ENCODE measurements at regions not wholly inside any gene's neighbourhood (a gene's known extent, or its start where the extent isn't known, plus 50 kb on each side); places are given as distances from the start of the nearest gene placed in this dataset.
"Not testable (repeated sequence)": the region's sequence is repeated elsewhere in the genome, so short reads cannot be mapped to it uniquely, and the experiment has no call there.

- no peak for DNase-seq (ENCODE audit: low spot score)
These were observed 57.1 kb upstream of the KIF2B start for GRCh38 chr17:53765609-53766008.

GRCh38 chr17:53765129-53765528 is 57.6 kb upstream of the KIF2B start:
- DNase-seq (ENCODE audit: low spot score), result no peak

- no peak for DNase-seq (ENCODE audit: low spot score)
These were observed 65.2 kb upstream of the KIF2B start for GRCh38 chr17:53757559-53757958.

- not testable (repeated sequence) for DNase-seq (ENCODE audit: low spot score)
These were observed 65.6 kb upstream of the KIF2B start for GRCh38 chr17:53757116-53757515.

GRCh38 chr17:53749178-53749577 is 73.5 kb upstream of the KIF2B start:
- no peak for DNase-seq (ENCODE audit: low spot score)

- DNase-seq (ENCODE audit: low spot score), result not testable (repeated sequence)
These were observed 74.4 kb upstream of the KIF2B start for GRCh38 chr17:53748159-53748820.

- DNase-seq (ENCODE audit: low spot score), result no peak
These were observed 82.4 kb upstream of the KIF2B start for GRCh38 chr17:53740312-53740711.

- DNase-seq (ENCODE audit: low spot score), result no peak
These were observed 86.0 kb upstream of the KIF2B start for GRCh38 chr17:53736516-53737240.

- DNase-seq (ENCODE audit: low spot score), result no peak
These were observed 98.0 kb upstream of the KIF2B start for GRCh38 chr17:53724726-53725125.

GRCh38 chr17:53722407-53722806 is 100.3 kb upstream of the KIF2B start:
- DNase-seq (ENCODE audit: low spot score), result peak; percentile 0

- no peak for DNase-seq (ENCODE audit: low spot score)
These were observed 101.6 kb upstream of the KIF2B start for GRCh38 chr17:53721101-53721500.

- DNase-seq (ENCODE audit: low spot score), result no peak
These were observed 103.5 kb upstream of the KIF2B start for GRCh38 chr17:53719229-53719628.

GRCh38 chr17:53707566-53707965 is 115.2 kb upstream of the KIF2B start:
- no peak for DNase-seq (ENCODE audit: low spot score)

- no peak for DNase-seq (ENCODE audit: low spot score)
These were observed 126.4 kb upstream of the KIF2B start for GRCh38 chr17:53696286-53696685.

- no peak for DNase-seq (ENCODE audit: low spot score)
These were observed 135.4 kb upstream of the KIF2B start for GRCh38 chr17:53687324-53687723.

GRCh38 chr17:53680745-53681144 is 142.0 kb upstream of the KIF2B start:
- DNase-seq (ENCODE audit: low spot score), result no peak

- DNase-seq (ENCODE audit: low spot score), result no peak
These were observed 153.9 kb upstream of the KIF2B start for GRCh38 chr17:53668854-53669253.

- DNase-seq (ENCODE audit: low spot score), result no peak
These were observed 160.1 kb upstream of the KIF2B start for GRCh38 chr17:53662608-53663007.

- no peak for DNase-seq (ENCODE audit: low spot score)
These were observed 163.5 kb upstream of the KIF2B start for GRCh38 chr17:53659181-53659580.

- no peak for DNase-seq (ENCODE audit: low spot score)
These were observed 167.1 kb upstream of the KIF2B start for GRCh38 chr17:53655591-53655990.

GRCh38 chr17:53649201-53649600 is 173.5 kb upstream of the KIF2B start:
- DNase-seq (ENCODE audit: low spot score), result no peak

- no peak for DNase-seq (ENCODE audit: low spot score)
These were observed 175.9 kb upstream of the KIF2B start for GRCh38 chr17:53646835-53647234.

GRCh38 chr17:53640808-53641207 is 181.9 kb upstream of the KIF2B start:
- DNase-seq (ENCODE audit: low spot score), result no peak

GRCh38 chr17:53635444-53635843 is 187.3 kb upstream of the KIF2B start:
- no peak for DNase-seq (ENCODE audit: low spot score)

Measured in kidney capillary endothelial cell (primary cell).